ENCODE measurements at regions not wholly inside any gene's neighbourhood (a gene's known extent, or its start where the extent isn't known, plus 50 kb on each side); places are given as distances from the start of the nearest gene placed in this dataset.
A peak's percentile ranks its signal among the peaks of the same experiment; 100 is the strongest.
"Not testable (repeated sequence)": the region's sequence is repeated elsewhere in the genome, so short reads cannot be mapped to it uniquely, and the experiment has no call there.

DNA sequence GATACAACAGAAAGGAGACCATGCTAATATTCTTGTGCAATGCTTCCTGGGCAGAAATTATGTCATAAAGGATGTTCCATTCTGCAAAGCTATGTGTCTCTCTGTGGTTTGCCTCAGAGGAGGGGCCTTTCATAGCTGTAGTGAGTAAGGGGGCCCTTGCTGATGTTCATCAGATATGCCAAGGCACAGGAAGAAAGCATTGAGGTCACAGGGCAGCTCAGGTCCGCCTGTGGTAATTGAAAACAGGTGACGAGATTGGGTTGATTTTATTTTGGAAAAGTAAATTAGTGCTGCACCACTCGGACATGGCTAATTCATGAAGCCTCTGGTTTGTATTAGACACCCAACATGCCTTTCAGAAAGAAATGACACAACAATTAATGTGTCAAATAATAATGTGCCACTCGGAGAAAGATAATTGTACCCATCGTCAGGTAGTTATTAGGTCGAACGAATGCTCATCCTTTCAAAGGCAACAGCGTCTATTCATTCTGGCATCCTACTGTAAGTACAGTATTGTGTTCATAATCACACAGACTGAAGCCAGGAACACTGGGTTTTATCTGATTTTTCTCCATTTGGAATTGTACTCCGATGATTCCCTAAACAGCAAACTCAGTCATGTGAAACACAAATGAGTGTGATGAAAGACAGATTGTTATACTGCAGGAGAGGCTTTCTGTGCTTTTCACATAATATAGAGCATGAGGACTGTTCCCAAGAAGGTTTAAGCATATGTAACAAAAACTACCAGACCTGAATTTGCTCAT, 421.6 kb upstream of the KLF12 start:
- DNase-seq, result peak; percentile 25

DNA sequence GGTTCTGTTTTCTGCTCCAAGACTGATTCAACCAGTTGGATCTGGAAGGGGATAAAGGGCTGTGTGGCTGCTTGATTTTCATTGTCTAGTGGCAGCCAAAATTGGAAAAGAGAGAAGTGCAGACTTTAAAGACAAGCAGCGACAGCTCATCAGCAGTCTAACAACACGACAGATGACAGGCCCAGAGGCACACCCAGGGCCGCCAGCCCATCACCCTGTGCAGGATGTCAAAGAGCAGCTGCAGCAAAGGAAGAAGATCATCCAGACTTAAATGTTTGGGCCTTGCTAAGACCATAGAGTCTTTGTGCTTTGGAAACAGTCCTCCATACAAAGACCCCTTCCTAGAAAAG, 421.0 kb upstream of the KLF12 start:
- no peak for DNase-seq

DNA sequence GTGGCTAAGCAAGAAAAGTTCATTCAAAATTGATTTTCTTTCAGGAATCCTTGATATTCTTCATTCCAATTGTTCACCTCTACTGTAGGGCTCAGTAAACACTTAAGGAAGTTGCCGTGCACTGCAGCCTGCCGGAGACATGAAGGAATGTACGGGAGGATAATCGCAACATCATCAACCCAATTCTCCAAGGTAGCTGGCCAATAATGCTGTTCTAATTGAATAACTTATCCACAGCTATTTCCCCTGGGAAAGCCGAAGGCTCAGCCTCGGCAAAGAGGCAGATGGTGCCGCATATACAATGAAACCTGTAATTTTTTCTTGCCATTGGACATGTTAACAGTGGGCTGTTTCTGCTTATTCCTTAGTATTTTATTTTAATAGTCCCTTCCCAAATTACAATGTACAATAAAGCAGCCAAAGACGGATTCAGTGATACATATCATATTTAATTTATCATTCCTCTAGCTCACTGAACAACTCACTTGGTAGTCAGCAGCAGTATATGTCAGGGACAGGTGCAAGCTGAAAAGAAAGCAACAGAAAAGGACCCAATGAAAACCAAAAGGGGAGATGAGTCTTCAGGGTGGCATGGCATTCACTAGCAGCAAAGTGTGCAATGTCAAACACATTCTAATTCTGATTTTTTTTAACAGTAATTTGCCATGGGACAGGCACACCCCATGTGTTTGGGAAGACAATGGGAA, 420.5 kb upstream of the KLF12 start:
- DNase-seq, result no peak

DNA sequence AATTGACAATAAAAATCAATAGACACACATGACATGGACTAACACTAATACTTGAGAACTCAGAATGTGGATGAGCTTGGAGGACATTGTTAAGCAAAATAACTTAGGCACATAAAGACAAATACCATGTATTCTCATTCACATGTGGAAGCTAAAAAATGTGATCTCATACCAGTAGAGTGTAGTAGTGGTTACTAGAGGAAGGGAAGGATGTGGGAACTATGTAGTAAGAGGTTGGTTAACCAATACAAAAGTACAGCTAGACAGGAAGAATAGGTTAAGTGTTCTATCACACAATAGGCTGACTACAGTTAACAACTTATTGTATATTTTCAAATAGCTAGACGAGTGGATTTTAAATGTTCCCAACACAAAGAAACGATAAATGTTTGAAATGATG, 415.8 kb upstream of the KLF12 start:
- DNase-seq, result peak; percentile 69

DNA sequence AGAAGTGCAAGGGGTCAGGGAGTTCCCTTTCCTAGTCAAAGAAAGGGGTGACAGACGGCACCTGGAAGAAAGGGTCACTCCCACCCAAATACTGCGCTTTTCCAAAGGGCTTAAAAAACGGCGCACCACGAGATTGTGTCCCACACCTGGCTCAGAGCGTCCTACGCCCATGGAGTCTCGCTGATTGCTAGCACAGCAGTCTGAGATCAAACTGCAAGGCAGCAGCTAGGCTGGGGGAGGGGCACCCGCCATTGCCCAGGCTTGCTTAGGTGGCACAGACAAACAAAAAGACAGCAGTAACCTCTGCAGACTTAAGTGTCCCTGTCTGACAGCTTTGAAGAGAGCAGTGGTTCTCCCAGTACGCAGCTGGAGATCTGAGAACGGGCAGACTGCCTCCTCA, 402.4 kb upstream of the KLF12 start:
- DNase-seq, result not testable (repeated sequence)

DNA sequence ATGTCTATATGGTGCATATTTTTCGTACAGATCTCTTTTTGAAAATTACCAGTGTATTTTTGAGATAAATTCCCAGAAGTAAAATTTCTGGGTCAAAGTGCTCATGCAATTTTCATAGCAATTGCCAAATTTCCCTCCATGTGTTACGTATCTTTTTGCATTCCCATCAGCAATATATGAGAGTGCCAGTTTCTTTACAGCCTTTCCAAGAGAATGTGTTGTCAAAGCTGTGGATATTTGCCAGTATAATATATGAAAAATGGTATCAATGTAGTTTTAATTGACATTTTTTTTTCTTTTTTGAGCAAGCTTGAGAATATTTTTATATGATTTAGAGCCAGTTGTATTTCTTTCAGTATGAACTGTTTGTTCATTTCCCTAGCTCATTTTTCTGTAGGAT, 399.0 kb upstream of the KLF12 start:
- DNase-seq, result no peak

DNA sequence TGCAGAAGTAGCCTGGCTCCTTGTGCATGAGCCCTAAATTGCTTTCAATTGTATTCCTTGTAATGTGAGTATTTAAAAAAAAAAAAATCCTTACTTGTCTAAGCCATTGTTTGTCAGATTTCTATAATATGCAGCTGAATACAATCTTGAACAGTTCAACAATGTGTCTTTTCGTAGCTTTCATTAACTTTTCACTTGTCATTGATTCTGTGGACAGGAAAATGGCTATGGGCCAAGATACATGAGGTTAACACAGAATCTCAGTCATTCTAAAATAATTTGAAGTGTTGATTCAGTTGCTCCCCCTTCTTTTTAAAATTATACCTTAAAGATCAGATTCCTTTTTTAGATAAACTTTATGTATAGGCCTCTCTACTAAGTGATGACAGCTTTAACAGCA, 395.8 kb upstream of the KLF12 start:
- no peak for DNase-seq

DNA sequence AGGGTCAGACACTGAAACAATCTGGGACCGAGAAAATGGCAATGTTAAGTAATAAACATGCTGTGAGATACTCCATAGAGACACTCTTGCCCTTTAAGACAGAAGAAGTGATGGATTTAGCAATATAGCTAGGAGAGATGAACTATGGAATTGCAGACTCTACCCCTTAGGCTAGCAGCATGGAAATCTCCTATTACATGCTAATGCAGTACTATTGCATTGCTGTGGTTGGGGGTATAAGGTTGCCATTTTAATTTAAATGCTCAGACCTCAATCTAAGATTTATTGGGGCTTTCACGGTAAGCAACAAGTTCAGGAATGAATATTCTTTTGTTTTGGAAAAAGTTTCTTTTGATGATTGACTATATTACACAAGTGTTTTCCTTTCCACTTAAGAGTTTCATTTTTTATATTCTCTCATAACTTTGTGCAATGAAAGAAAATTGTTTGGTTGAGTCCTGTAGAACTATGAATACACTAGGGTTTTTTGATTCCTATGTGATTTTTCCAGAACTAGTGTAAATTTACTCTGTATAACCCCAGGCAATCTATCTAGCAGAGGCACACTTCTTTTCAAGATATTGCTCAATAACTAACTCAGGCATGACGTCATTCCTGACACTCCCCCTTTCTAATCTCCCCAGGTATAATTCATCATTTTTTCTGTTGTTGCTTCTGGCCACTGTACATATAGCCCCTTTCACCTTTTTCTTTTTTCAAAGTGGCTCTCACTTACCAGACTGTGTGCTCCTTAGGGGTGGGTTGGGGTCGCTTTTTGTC, 394.7 kb upstream of the KLF12 start:
- no peak for DNase-seq

DNA sequence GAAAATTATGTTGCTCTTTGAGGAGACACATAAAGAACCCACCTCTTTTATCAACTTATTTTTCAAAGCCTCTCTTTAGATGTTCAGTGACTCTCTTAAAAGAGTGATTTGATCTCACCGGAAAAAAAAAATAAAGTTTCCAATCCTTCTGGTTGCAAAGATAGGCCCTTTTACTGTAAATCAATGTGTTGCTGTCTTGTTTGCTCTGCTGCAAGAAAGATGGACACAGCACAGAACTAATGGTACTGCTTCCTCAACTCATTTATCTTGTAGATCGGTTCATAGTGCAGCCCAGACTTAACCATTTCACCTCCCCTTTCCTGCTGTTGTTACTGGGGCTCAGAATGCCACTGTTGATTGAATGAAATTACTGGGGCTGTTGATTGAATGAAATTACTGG, 388.9 kb upstream of the KLF12 start:
- DNase-seq, result no peak

DNA sequence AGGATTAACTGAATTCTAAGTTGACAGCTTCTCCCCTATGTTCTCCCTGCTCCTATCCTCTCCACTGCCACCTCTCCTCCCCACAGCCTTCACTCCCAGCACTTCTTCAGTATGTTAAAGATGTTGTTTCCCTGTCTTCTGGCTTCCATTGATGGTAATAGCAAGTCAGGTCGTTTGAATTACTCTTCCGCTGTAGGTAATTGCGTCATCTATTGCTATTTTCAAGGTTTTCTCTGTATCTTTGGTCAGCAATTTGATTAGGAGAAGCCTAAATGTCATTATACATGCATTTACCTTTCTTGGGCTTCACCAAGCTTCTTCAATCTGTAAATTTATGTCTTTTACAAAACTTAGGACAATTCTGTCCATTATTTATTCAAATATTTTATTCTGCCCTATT, 377.3 kb upstream of the KLF12 start:
- no peak for DNase-seq

DNA sequence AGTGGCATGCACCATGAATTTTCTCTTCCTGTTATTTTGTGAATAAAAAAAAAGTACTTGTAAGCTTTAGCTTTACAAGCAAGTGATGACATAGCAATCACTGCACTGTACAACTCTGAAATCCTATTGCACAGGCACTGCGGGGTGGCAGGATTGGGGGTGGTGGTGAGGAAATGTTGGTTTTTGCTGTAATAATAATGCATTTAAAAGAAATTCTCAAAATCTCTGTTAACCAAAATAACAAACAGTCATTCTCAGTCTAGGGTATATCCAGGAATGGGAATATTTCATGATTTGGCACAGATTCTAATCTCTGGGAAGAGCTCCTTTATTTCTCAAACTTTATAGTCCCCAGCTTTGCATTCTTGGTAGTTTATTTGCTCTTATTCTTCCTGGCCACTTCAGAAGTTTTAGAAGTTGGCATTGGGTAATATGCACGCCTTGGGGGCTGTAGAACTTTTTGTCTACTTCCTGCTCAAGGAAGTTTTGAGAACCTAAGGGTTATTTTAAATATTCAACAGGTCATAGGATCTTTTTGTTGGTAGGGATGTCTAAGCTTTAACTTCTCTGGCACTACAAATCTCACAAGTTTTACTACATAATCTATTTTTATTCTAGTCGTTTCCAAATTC, 353.0 kb upstream of the KLF12 start:
- no peak for DNase-seq

DNA sequence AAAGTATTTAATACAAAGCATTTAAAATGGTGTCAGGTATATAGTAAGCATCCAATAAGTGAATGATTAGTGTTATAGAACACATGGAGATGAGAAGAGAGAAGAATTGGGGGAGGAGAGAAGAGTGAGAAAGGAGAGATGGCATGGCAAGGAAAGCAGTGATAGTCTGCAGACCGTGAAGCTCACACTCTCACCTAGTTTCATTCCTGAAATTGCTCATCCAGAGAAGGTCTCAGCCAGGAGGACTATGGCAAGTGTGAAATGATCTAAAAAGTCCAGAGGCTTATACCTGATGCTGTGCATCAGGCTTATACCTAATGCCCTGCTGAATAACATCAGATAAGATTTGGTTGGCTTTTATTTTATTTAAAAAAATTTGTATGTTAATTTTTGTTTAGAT, 351.6 kb upstream of the KLF12 start:
- no peak for DNase-seq

DNA sequence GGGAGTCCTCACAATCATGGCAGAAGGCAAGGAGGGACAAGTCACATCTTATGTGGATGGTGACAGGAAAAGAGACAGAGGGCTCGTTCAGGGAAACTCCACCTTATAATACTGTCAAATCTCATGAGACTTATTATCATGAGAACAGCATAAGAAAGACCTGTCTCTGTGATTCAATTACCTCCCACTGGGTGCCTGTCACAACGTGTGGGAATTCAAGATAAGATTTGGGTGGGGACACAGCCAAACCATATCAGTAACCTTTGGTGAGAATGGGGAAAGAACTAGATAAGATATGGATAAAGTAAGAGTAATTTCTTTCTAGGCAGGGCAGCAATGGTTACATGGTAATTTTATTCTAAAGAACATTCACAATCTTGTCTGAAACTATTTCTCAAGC, 344.9 kb upstream of the KLF12 start:
- DNase-seq, result peak; percentile 8

DNA sequence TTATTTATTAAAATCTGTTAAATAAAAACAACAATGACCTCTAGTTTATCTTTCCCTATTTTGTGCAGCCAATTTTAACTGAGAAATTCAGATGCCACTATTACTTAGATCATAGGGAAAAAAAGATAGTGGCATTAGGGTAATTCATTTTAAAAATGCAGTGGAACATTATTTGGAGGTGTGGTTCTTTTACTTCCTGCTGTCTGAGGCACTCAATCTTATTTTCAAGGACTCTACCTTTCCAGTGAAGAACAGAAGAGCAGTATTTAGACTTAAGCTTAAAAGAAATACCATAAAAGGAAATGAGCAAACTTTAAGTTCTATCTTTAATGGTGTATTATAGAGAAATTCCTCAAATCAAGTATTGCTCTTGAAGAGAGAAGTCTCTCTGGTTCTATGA, 342.6 kb upstream of the KLF12 start:
- no peak for DNase-seq

DNA sequence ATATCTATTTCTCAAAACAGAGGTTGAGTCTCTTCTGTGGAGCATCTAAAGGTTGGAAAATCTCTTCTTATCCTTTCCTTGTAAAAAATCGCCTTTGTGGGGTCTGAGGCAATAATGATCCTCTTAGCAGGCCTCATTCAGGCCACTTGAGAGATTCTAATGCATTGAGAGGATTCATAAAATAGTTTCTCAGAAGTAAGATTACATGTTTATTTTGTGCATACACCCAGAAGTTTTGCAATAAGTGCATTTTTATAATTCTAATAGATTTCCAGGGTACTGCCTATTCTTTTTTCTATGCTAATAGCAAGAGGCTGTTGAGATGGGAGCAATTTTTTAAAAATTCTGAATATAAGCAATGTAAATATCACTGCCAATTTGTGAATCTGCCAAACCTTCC, 342.2 kb upstream of the KLF12 start:
- DNase-seq, result no peak

DNA sequence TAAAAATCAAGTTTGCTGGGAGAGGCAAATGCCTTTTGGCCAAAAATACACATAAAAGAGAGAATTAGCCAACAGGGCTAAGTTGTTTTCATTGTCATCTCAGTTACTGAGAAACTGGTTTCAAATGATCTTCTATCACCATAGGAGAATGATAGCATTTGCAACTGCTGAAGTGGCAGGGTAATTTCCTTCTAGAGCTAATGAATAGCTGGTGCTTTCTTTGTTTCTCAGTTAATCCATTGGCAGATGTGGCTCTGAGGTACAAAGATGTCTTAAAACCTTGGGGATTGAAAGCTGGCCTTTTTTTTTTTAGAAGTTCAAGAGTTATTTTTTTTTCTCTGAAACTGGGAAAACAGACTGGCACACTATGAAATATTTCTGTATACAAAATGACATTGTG, 332.7 kb upstream of the KLF12 start:
- DNase-seq, result no peak

DNA sequence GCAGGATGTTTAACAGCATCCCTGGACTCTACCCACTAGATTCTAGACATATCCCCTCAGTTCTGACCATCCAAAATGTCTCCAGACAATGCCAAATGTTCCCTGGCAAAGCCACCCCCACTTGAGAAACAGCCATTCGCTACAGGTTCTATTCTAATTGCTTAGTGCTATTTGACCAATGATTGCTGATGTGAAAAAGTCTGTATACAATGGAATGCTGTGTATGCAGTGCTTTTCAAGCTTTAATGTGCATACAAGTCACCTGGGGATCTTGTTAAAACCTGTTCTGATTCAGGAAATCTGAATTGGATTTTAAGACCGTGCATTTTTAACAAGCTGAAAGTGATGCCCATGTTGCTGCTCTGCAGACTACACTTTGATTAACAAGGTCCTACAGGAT, 331.8 kb upstream of the KLF12 start:
- DNase-seq, result no peak

DNA sequence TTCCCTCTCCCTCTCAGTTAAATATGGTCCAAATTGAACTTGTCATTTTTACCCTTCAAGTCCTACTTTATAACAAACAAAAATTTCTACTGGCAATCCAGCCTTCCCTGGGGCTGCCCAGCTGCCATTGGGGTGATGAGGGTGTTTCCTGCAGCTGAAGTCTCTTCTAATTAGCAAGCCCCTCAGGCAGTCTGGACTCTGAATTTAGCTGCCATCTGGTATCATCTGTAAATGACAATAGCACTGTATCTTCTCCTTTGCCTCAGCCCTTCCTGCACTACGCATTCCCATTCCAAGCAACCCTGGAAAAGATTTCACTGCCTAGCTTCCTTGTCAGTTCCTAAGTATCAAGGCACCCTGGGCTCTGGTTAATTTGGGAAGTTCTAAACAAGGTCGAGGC, 331.1 kb upstream of the KLF12 start:
- DNase-seq, result no peak

DNA sequence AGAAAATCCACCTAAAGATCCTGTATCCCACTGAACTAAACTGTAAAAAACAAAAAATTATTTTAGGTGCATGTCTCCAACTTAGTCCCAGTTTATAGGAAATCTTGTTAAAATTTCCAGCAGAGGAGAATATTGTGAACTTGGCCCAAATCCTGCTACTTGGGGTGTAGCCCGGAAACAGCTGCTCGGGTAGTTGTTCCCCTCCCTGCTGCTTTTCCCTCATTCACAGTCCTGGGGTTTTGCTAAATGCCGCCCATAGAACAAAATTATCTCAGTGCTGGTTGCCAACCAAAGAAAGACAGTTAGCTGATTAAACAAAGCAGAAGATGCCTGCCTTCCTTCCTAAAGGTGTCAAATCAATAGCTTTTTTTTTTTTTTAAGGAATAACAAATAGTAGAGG, 330.5 kb upstream of the KLF12 start:
- no peak for DNase-seq

DNA sequence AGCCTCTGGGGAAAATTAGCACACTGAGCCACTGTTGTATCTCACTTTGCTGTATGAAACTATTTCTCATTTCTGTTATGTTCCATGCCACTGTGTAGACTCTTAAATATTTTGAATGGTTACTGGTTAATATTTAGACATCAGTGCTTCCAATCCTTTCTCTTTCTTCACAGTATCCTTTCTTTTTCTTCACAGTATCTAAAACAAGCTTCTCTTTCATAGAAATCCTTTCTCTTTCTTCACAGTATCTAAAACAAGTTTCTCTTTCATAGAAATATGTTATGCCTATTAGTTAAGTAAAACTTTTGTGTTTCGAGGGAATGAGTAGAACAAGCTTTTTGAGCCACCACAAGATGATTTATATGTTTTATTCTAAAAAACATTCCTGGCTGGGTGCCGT, 326.8 kb upstream of the KLF12 start:
- DNase-seq, result no peak

DNA sequence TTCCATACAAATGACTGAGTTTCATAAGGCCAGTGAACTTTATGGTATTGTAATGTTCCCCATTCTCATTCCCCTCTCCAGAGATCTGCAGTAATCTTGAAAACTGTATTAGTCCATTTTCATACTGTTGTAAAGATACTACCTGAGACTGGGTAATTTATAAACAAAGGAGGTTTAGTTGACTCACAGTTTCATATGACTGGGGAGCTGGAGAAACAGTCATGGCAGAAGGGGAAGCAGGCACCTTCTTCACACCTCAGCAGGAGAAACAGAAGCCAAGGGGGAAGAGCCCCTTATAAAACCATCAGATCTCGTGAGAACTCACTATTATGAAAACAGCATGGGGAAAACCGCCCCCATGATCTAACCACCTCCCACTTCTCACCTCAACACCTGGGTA, 318.7 kb upstream of the KLF12 start:
- no peak for DNase-seq

DNA sequence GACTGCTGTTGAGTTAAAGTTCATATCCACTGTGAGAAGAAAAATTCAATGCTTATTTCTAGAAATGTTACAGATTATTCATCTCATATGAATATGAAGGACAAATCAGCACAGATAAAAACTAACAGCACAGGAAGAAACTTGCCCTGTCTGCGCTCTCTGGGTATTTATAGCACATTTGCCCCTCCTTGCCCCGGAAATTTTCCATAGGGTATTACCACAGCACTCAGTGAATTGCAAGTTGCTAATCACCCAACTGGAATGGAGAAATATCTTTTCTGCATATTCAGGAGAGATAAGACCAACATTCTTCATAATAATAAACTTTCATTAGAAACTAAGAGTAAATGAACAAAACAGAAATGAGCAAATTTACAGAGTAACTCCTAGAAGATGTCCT, 318.0 kb upstream of the KLF12 start:
- no peak for DNase-seq

DNA sequence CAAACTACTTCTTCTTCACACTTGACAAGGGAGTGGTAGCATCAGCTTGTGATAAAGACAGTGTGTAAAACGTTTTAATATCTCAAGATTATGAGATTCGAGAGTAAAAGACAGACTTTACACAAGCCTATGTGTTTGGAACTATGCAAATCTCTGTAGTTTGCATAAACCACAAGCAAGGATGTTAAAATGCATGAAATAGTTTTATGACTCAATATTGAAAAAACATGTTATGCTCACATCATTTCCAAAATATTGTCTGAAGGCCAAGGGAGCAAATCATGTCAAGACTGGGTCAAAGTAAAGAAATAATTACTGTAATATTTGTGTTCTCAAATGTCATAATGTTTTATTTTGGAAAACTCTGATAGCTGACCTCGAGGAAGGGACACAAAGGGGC, 316.8 kb upstream of the KLF12 start:
- DNase-seq, result no peak

DNA sequence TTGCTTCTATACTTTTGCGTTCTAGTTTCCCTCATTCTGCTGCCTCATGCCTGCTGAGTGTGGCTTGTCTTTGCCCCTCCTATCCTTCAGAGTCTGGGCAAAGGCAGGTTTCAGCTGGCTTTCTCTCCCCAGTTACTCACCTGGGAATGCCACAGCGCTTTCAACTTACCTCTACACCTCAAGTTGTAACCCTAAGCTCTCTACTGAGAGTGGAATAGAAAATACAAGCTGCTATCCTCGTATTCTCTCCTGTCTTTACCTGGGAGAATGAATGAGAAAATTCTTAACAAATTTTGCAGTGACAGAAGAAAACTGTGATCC, 316.3 kb upstream of the KLF12 start:
- no peak for DNase-seq

Measured in hematopoietic multipotent progenitor cell treated with erythropoietin and hydrocortisone succinate and interleukin-3 and kit ligand, for 4 days (in vitro differentiated cells).